Common myeloid progenitor, CD34-positive (primary cell): ENCODE measurements at regions not wholly inside any gene's neighbourhood (a gene's known extent, or its start where the extent isn't known, plus 50 kb on each side); places are given as distances from the start of the nearest gene placed in this dataset.

ENCODE experiments used
- CTCF ChIA-PET: fragments of 350-600 bp; sonication (Branson Sonifier 250); formaldehyde crosslinking; loops from one replicate; lab custom pipeline; 2021; ENCODE audit warnings: antibody characterized with exemption; lab: Charles Lee
- POLR2A ChIA-PET: fragments of 350-600 bp; sonication (Branson Sonifier 250); formaldehyde crosslinking; loops from one replicate; lab custom pipeline; 2021; ENCODE audit warnings: antibody characterized with exemption; lab: Charles Lee
- DNase-seq, 3 donors: peaks; one replicate each; pipeline versions ENCODE4 v3.0.0 to v3.0.0-alpha.2; 2013
- H3K27ac ChIP-seq, 2 experiments: 1 replicate in 1 of 2; 2 replicates in 1 of 2; pipeline ENCODE4 v1.7.0; 2013; ENCODE audit warnings: inconsistent platforms in 2 of 2, low read length in 2 of 2, mild to moderate bottlenecking in 2 of 2, low read depth in 1 of 2, moderate library complexity in 1 of 2; ENCODE audit not compliant: severe bottlenecking in 2 of 2, insufficient read depth in 1 of 2, poor library complexity in 1 of 2
- H3K27me3 ChIP-seq, 5 experiments: replicated peaks in 2 of 5; 1 replicate in 3 of 5; 2 replicates in 2 of 5; pipeline versions ENCODE4 v1.6.1 to v1.7.0; 2013; ENCODE audit warnings: low read length in 4 of 5, mild to moderate bottlenecking in 2 of 5, moderate library complexity in 2 of 5, inconsistent platforms in 1 of 5; ENCODE audit not compliant: insufficient read depth in 5 of 5, control insufficient read depth in 4 of 5
- H3K36me3 ChIP-seq, 4 experiments: 1 replicate in 2 of 4; 2 replicates in 2 of 4; pipeline versions ENCODE4 v1.6.1 to v1.7.0; 2013; ENCODE audit warnings: low read length in 3 of 4, control low read depth in 1 of 4, mild to moderate bottlenecking in 1 of 4; ENCODE audit not compliant: control insufficient read depth in 4 of 4, insufficient read depth in 4 of 4
- H3K4me1 ChIP-seq, 4 experiments: 1 replicate in 3 of 4; 2 replicates in 1 of 4; pipeline versions ENCODE4 v1.6.1 to v1.7.1; 2013; ENCODE audit warnings: low read length in 3 of 4, mild to moderate bottlenecking in 3 of 4, control low read depth in 1 of 4, inconsistent platforms in 1 of 4, moderate library complexity in 1 of 4; ENCODE audit not compliant: control insufficient read depth in 4 of 4, insufficient read depth in 4 of 4; ENCODE audit errors: control extremely low read depth in 1 of 4
- H3K4me3 ChIP-seq, 7 experiments: 1 replicate in 4 of 7; 2 replicates in 3 of 7; pipeline versions ENCODE4 v1.5.1 to v1.7.0; 2013; ENCODE audit warnings: mild to moderate bottlenecking in 7 of 7, low read length in 6 of 7, moderate library complexity in 6 of 7, inconsistent platforms in 2 of 7, low read depth in 2 of 7, control low read depth in 1 of 7; ENCODE audit not compliant: insufficient read depth in 4 of 7, control insufficient read depth in 1 of 7; ENCODE audit errors: extremely low read depth in 1 of 7
- H3K9me3 ChIP-seq, 5 experiments: 1 replicate in 4 of 5; 2 replicates in 1 of 5; pipeline versions ENCODE4 v1.6.1 to v1.7.1; 2013; ENCODE audit warnings: low read length in 4 of 5, mild to moderate bottlenecking in 2 of 5, inconsistent platforms in 1 of 5, low read depth in 1 of 5, moderate library complexity in 1 of 5; ENCODE audit not compliant: control insufficient read depth in 4 of 5, insufficient read depth in 2 of 5; ENCODE audit errors: control extremely low read depth in 1 of 5
- WGBS: methylation state at CpG from one replicate; pipeline ENCODE4 v1.1.5; 2013; ENCODE audit not compliant: insufficient coverage; 5-methylcytosine and 5-hydroxymethylcytosine counted together

DNA sequence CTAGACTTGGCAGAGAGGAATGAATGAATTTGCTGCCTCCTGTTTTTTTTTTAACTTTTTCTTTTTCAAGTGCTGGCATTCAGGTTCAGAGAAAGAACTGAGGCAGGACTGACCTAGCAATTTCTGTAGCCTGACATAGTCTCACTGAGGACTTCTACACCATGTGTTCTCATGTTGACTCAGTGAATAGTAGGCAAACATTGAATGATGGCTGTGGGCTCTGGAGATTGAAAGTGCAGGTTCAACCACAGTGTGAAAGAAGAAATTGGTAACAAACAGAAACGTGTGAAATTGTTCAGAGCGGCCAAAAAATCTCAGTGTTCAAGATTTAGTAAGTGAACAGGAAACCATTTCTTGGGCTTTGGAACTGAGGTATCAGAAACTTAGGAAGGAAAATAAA lies 322.4 kb upstream of the GHITM start:
- no peaks in the 10 kb centered on the region for H3K36me3 ChIP-seq
- WGBS, result 60% methylated on average over 2 of the region's 2 CpGs
- no peaks in the 10 kb centered on the region for H3K27me3 ChIP-seq
- H3K9me3 ChIP-seq, result no peaks in the 10 kb centered on the region
- POLR2A ChIA-PET, result no interaction called here
- no peaks in the 10 kb centered on the region for H3K4me1 ChIP-seq
- H3K27ac ChIP-seq, result no peak overlapping the region
- no peak overlapping the region for H3K4me3 ChIP-seq
- CTCF ChIA-PET, result no interaction called here
- no peak for DNase-seq

DNA sequence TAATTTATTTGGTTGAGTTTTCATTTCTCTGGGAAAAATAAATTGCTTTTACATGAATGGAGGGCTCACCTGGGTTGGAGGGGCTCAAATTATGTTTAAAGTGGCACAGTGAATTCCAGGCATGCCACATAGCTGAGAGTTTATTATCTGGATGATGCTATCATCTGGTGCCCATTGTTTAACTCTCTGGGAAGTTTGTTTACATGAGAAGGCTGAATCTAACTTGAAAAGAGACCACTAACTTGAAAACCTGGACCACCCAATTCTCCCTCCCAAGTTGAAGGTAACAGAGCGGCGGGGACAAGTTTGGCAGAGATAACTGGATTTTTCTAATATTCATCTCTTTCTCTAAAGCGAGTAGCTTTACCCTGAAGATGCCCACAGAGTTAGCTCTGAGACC lies 321.5 kb upstream of the GHITM start:
- Histone ChIP-seq H3K36me3 (no peaks in the 10 kb centered on the region), H3K4me3 (no peak overlapping the region), H3K4me1 (no peaks in the 10 kb centered on the region), H3K9me3 (no peaks in the 10 kb centered on the region), H3K27me3 (no peaks in the 10 kb centered on the region), H3K27ac (no peak overlapping the region)
- no CpG with 5 or more reads among the region's 3 CpGs for WGBS
- POLR2A ChIA-PET, result no interaction called here
- CTCF ChIA-PET, result no interaction called here
- DNase-seq, result no peak

DNA sequence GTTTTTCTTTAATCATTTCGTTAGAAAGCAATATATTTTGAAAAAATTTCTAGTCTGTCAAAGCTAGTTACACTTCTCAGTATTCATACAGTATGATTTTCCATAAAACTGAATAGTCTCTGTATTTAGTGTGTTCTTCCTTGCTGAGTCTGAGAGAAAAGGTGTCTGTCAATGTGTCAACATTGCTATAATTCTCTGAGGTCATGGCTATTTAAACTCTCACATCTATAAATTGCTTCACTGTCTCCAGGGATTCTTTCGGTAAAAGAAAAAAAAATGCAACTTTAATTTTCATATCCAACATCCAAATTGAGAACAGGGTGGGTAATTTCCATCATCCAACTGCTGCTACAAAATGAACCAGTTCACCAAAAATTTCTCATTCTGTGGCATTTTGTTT lies 319.7 kb upstream of the GHITM start:
- Histone ChIP-seq H3K36me3 (no peaks in the 10 kb centered on the region), H3K9me3 (no peaks in the 10 kb centered on the region), H3K4me3 (no peak overlapping the region), H3K27me3 (no peaks in the 10 kb centered on the region), H3K4me1 (no peaks in the 10 kb centered on the region), H3K27ac (no peak overlapping the region)
- WGBS, result 100% methylated on average over 1 of the region's 2 CpGs
- no peak for DNase-seq
- ChIA-PET POLR2A (no interaction called here), CTCF (no interaction called here)

DNA sequence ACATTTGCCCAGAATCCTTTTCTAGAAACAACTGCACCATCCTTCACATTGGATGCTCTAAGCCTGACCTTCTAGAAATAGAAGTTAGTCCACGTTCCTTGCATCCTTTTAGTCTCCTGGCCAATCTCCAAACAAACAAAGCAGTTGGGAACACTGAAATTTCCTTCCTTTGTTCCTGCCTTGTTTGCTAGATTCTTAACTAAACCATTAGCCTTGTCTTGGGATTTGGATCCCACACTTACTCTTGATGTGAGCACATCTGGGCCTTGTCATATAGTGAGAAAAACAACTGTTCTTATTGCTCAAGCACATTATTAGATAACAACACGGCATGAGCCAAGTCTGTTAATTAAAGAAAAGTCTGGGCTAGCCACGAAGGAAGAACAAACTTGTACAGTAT lies 319.3 kb upstream of the GHITM start:
- POLR2A ChIA-PET, result no interaction called here

DNA sequence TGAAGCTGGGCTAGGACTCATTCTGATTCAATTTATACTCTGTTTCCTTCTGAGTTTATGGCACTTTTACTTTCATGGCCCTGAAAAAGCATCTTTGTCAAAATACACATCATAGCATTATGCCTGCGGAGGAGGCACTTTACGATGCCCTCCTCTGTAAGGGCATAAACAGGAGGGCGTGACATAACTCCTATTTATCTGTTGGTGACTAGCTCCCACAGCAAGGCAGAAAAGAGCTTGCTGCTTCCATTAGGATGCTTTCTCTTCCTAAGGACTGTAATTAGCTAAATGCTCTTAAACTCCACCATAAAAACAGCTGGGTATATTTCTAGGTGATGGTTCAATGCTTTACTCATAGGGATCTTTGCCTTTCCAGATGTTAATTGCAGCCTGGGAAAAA lies 315.2 kb upstream of the GHITM start:
- Histone ChIP-seq H3K27me3 (no peaks in the 10 kb centered on the region), H3K4me1 (no peaks in the 10 kb centered on the region), H3K27ac (no peak overlapping the region), H3K36me3 (no peaks in the 10 kb centered on the region), H3K4me3 (no peak overlapping the region), H3K9me3 (no peaks in the 10 kb centered on the region)
- no peak for DNase-seq
- ChIA-PET CTCF (no interaction called here), POLR2A (interaction anchor here (0.7 kb wide), 1 partner anchor 121 kb away, joined by 11 read pairs; no protein-coding TSS in a partner anchor)
- WGBS, result 83% methylated on average over 3 of the region's 3 CpGs

More for the DNA sequence above, 319.3 kb upstream of the GHITM start:
- H3K27ac ChIP-seq, result no peak overlapping the region
- CTCF ChIA-PET, result no interaction called here
- no peaks in the 10 kb centered on the region for H3K4me1 ChIP-seq
- H3K27me3 ChIP-seq, result no peaks in the 10 kb centered on the region
- 44% methylated on average over 1 of the region's 3 CpGs for WGBS
- no peaks in the 10 kb centered on the region for H3K9me3 ChIP-seq
- no peak overlapping the region for H3K4me3 ChIP-seq
- no peak for DNase-seq
- no peaks in the 10 kb centered on the region for H3K36me3 ChIP-seq

DNA sequence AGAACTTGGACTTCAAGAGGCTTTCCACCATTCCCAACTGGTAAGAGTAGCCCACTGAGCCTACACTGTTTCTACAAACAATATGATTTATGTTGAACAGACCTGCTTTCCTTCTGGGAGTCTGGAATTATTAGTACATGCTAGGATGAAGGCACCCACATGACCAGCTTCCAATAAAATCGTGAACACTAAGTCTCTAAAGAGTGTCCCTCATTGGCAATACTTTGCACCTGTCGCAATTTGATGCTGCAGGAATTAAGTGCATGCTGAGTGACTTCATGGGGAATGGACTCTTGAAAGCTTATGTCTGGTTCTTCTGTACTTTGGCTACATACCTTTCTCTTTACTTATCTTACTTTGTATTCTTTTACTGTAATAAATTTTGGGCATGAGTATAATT lies 305.2 kb upstream of the GHITM start:
- Histone ChIP-seq H3K27me3 (no peaks in the 10 kb centered on the region), H3K27ac (no peak overlapping the region), H3K9me3 (no peaks in the 10 kb centered on the region), H3K4me3 (no peak overlapping the region), H3K4me1 (no peaks in the 10 kb centered on the region), H3K36me3 (no peaks in the 10 kb centered on the region)
- ChIA-PET POLR2A (no interaction called here), CTCF (no interaction called here)
- 88% methylated on average over 2 of the region's 2 CpGs for WGBS
- no peak for DNase-seq

DNA sequence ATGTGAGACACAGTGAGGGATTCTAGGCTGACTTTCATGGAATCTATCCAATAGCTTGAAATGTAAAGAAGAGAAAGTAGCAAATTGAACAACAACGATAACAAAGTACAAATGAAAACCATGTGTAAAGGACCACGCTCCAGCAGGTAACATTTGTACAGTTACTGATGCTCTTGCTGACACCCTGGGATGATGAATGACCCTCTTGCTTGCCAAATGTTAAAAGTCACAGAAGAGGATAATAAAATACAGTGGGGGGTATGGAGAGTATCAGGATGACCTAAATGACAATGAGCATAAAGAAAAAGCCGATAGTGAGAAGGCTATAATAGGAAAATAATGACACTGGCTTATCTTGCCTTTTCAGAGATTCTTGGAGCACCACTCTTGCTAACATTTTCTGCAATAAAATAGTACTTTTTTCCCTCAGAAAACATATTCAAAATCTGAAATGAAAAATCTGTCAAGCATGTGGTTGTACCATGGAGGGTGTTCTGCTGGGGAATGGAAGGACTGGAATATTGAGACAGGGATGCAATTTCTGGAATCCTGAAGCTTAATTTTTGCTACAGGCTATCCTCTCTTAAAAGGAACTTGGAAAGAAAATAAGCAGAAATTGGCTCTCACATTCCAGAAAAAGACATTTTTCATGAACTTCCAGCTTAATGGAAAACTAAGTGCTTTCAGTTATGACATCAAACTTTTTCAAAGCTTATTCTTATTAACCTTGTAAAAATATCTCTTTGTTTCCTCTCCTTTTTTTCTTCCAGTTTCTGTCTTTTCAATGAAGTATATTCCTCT lies 303.2 kb upstream of the GHITM start:
- POLR2A ChIA-PET, result no interaction called here
- no peak for DNase-seq
- CTCF ChIA-PET, result no interaction called here
- Histone ChIP-seq H3K27ac (no peak overlapping the region), H3K9me3 (no peaks in the 10 kb centered on the region), H3K4me1 (no peaks in the 10 kb centered on the region), H3K27me3 (no peaks in the 10 kb centered on the region), H3K36me3 (no peaks in the 10 kb centered on the region), H3K4me3 (no peak overlapping the region)
- WGBS, result 92% methylated on average over 2 of the region's 3 CpGs
